Lung (tissue), 11 donors: ENCODE measurements at regions not wholly inside any gene's neighbourhood (a gene's known extent, or its start where the extent isn't known, plus 50 kb on each side); places are given as distances from the start of the nearest gene placed in this dataset.

Experiments used
- ATAC-seq: fragments of 200-7000 bp; cut with Tn5 transposase; one replicate; pipeline ENCODE4 v1.9.1; 2020; ENCODE audit warnings: moderate number of reproducible peaks; ENCODE audit not compliant: insufficient read depth, low FRiP score
- DNase-seq, 3 donors: peaks; one replicate each; pipeline ENCODE4 v3.0.0-alpha.2; 2013 to 2017
- H3K27ac ChIP-seq, 2 donors: one replicate each; pipeline ENCODE4 v1.5.1; 2013; ENCODE audit warnings: mild to moderate bottlenecking in 2 of 2, moderate library complexity in 2 of 2, control low read depth in 1 of 2, inconsistent platforms in 1 of 2, low read depth in 1 of 2, low read length in 1 of 2
- H3K27me3 ChIP-seq, 3 donors: one replicate each; pipeline ENCODE4 v1.5.1; 2013; ENCODE audit warnings: low read length in 2 of 3; ENCODE audit not compliant: control insufficient read depth in 3 of 3, insufficient read depth in 3 of 3
- H3K36me3 ChIP-seq, 4 donors: one replicate each; pipeline ENCODE4 v1.5.1; 2013; ENCODE audit warnings: low read length in 4 of 4, mild to moderate bottlenecking in 1 of 4, moderate library complexity in 1 of 4; ENCODE audit not compliant: control insufficient read depth in 4 of 4, insufficient read depth in 4 of 4
- H3K4me1 ChIP-seq, 5 donors: one replicate each; pipeline ENCODE4 v1.5.1; 2013; ENCODE audit warnings: low read length in 5 of 5, mild to moderate bottlenecking in 2 of 5, moderate library complexity in 1 of 5; ENCODE audit not compliant: control insufficient read depth in 5 of 5, insufficient read depth in 5 of 5
- H3K4me3 ChIP-seq: one replicate; pipeline ENCODE4 v1.5.1; 2013; ENCODE audit warnings: mild to moderate bottlenecking, control low read depth, moderate library complexity
- H3K9ac ChIP-seq, 2 donors: one replicate each; pipeline ENCODE4 v1.5.1; 2013; ENCODE audit warnings: low read length in 2 of 2, control low read depth in 1 of 2; ENCODE audit not compliant: insufficient read depth in 1 of 2
- H3K9me3 ChIP-seq, 4 donors: one replicate each; pipeline ENCODE4 v1.5.1; 2013; ENCODE audit warnings: low read length in 3 of 4, mild to moderate bottlenecking in 1 of 4, moderate library complexity in 1 of 4; ENCODE audit not compliant: control insufficient read depth in 4 of 4, insufficient read depth in 3 of 4
- WGBS, 2 donors: extraction: QIAGEN DNeasy Blood & Tissue Kit; methylation state at CpG; one replicate each; pipeline ENCODE4 v1.1.7; 2013; 5-methylcytosine and 5-hydroxymethylcytosine counted together
- TF ChIP-seq, protein P1 (sequence below): IDR thresholded peaks from 2 replicates; pipeline ENCODE4 v1.5.1; 2012; ENCODE audit warnings: mild to moderate bottlenecking; ENCODE audit errors: control extremely low read depth, extremely low read depth
- donor health status: control.
- donor health status: control.
- donor health status: Bipolar disorder and iron deficiency.
- donor health status: healthy.
- donor health status: DM: yes; HTN: yes; CAD: no.

DNA sequence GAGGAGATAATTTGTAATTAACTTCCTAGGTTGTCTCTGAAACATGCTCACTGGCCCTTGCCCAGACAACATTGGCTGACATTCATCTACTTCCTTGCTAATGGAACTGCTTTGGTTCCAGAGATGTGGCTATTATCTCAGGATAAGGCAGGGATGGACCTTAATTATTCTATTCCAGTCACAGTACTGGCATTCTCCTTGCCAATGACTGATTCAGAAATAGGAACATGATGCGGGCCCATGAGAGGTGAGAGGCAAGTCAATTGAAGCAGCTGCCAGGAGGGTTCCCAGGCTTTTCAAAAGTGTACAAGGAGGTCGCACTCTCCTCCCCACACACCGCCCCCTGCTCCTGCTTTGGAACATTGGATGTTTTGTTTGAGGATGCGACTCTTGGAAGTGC lies 109.6 kb upstream of the DGKB start:
- H3K36me3 ChIP-seq, result no peaks in the 10 kb centered on the region
- peaks cover 0 to 3% (median 0%) of the 10 kb centered on the region in 5 donors for H3K4me1 ChIP-seq
- H3K4me3 ChIP-seq, result no peak overlapping the region
- H3K27ac ChIP-seq, result no peak overlapping the region
- H3K27me3 ChIP-seq, result no peaks in the 10 kb centered on the region
- no peak for ATAC-seq
- 90 to 91% methylated on average over 4 of the region's 4 CpGs for WGBS, 2 donors
- DNase-seq, result no peak
- TF ChIP-seq, protein P1, sequence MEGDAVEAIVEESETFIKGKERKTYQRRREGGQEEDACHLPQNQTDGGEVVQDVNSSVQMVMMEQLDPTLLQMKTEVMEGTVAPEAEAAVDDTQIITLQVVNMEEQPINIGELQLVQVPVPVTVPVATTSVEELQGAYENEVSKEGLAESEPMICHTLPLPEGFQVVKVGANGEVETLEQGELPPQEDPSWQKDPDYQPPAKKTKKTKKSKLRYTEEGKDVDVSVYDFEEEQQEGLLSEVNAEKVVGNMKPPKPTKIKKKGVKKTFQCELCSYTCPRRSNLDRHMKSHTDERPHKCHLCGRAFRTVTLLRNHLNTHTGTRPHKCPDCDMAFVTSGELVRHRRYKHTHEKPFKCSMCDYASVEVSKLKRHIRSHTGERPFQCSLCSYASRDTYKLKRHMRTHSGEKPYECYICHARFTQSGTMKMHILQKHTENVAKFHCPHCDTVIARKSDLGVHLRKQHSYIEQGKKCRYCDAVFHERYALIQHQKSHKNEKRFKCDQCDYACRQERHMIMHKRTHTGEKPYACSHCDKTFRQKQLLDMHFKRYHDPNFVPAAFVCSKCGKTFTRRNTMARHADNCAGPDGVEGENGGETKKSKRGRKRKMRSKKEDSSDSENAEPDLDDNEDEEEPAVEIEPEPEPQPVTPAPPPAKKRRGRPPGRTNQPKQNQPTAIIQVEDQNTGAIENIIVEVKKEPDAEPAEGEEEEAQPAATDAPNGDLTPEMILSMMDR, result no peak
- no peak overlapping the region for H3K9ac ChIP-seq
- H3K9me3 ChIP-seq, result no peaks in the 10 kb centered on the region

DNA sequence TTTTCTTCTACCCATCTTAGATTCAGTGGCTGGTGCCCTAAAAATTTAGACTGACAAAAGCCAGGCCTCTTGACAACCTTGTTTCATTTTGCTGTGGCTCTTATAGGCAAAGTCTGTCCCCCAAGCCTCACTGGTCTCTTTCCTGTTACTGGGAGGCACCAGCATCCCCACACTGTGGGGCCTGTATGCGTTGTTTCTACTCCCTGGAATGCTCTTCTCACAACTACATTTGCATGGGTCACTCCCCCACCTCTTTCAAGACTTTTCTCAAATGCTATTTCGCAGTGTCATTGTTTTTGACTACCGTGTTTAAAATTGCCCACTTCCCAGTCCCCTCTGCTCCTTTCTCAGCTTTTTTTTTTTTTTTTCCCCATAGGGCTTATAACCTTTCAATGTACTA lies 108.7 kb upstream of the DGKB start:
- TF ChIP-seq, protein P1, result no peak
- WGBS, 2 donors, result 58 to 72% methylated on average over 3 of the region's 3 CpGs
- no peak for DNase-seq
- Histone ChIP-seq H3K27me3 (no peaks in the 10 kb centered on the region), H3K4me3 (no peak overlapping the region), H3K4me1 (peaks cover 0 to 3% (median 0%) of the 10 kb centered on the region in 5 donors), H3K36me3 (no peaks in the 10 kb centered on the region), H3K9ac (no peak overlapping the region), H3K27ac (no peak overlapping the region), H3K9me3 (no peaks in the 10 kb centered on the region)
- no peak for ATAC-seq

DNA sequence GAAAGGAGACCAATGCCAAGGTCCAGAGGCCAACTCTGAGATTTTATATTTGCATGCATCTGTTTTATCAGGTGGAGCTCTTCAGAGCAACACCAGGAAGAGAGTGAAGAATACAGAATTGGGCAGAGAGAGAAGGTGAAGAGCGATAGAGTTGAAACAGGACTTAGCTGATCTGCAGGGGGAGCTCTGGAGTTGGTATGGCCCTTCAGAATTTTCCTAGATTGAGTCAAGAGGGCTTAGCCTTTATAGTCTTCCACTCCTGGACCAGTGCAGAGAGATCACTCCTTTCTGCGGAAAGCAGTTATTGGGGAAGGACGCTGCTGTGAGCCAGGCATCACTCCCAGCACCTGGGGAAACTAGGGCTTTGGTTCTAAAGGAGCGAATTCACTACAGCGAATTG lies 105.0 kb upstream of the DGKB start:
- ATAC-seq (no peak), DNase-seq (peak in 1 of 3 donors; percentile 2)
- no peaks in the 10 kb centered on the region for H3K36me3 ChIP-seq
- H3K27ac ChIP-seq, result no peak overlapping the region
- 83 to 84% methylated on average over 5 of the region's 5 CpGs for WGBS, 2 donors
- no peak overlapping the region for H3K9ac ChIP-seq
- no peaks in the 10 kb centered on the region for H3K9me3 ChIP-seq
- no peaks in the 10 kb centered on the region for H3K27me3 ChIP-seq
- H3K4me3 ChIP-seq, result no peak overlapping the region
- no peaks in the 10 kb centered on the region for H3K4me1 ChIP-seq
- TF ChIP-seq, protein P1, result no peak

DNA sequence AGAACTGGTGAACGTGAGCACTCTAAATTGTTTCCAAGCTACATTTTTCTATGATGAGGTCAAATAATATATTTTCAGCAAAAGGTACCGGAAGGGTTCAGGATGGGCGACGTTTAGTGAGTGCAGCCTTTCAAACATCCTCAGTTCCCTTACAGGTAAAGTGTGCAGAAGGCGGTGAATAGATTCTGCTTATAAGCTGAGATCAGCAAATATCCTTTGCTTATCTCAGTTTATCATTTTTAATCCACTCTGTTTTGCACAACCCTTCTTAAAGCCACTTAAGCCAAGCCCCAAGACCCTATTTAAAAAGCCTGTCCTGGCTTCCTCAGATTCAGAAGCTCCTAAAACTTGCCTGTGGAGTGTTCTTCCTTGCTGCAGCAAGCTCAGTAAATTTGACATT lies 103.1 kb upstream of the DGKB start:
- no peak for ATAC-seq
- Histone ChIP-seq H3K36me3 (no peaks in the 10 kb centered on the region), H3K9ac (no peak overlapping the region), H3K4me3 (no peak overlapping the region), H3K4me1 (no peaks in the 10 kb centered on the region), H3K27me3 (no peaks in the 10 kb centered on the region), H3K9me3 (no peaks in the 10 kb centered on the region), H3K27ac (no peak overlapping the region)
- TF ChIP-seq, protein P1, result no peak
- 80 to 84% methylated on average over 5 of the region's 5 CpGs for WGBS, 2 donors
- DNase-seq, result no peak
